SK-N-SH (cell line): ENCODE measurements at regions not wholly inside any gene's neighbourhood (a gene's known extent, or its start where the extent isn't known, plus 50 kb on each side); places are given as distances from the start of the nearest gene placed in this dataset.

Experiments
- CHD2 ChIP-seq: fragments of 150-350 bp; IDR thresholded peaks from 2 replicates; pipeline ENCODE4 v1.6.1; 2018; ENCODE audit warnings: low read length; ENCODE audit not compliant: partially characterized antibody
- CTCF ChIP-seq: fragments of 200-600 bp; sonication (generic); IDR thresholded peaks from 2 replicates; pipeline ENCODE4 v1.6.1; 2017; ENCODE audit warnings: antibody characterized with exemption, mild to moderate bottlenecking, moderate library complexity
- EP300 ChIP-seq, 2 experiments: IDR thresholded peaks; 2 replicates each; pipeline versions ENCODE4 v1.4.0 to v1.6.1; 2012; ENCODE audit warnings: borderline replicate concordance in 1 of 2, low read depth in 1 of 2, low read length in 1 of 2
- FOSL2 ChIP-seq: IDR thresholded peaks from 2 replicates; pipeline ENCODE4 v1.4.0; 2012; ENCODE audit warnings: low read depth, mild to moderate bottlenecking, moderate library complexity, borderline replicate concordance
- TCF12 ChIP-seq: IDR thresholded peaks from 2 replicates; pipeline ENCODE4 v1.4.0; 2012
- USF1 ChIP-seq: IDR thresholded peaks from 2 replicates; pipeline ENCODE4 v1.4.0; 2012; ENCODE audit warnings: low read depth, borderline replicate concordance
- YY1 ChIP-seq: IDR thresholded peaks from 2 replicates; pipeline ENCODE4 v1.4.0; 2012; ENCODE audit warnings: low read depth, mild to moderate bottlenecking

- no peak for TF ChIP-seq TCF12
- TF ChIP-seq CTCF = no peak
- TF ChIP-seq YY1 = no peak
- TF ChIP-seq EP300 (IDR thresholded peaks at IDR 0.05; ENCODE audit: borderline replicate concordance in 1 of 2, low read depth in 1 of 2, low read length in 1 of 2) = no peak
- TF ChIP-seq CHD2 = no peak
- no peak for TF ChIP-seq FOSL2
- no peak for TF ChIP-seq USF1
These were observed 405.0 kb downstream of the PDCD6IP start for GRCh38 chr3:34203386-34203785.
